ENCODE measurements at regions not wholly inside any gene's neighbourhood (a gene's known extent, or its start where the extent isn't known, plus 50 kb on each side); places are given as distances from the start of the nearest gene placed in this dataset.

- no peaks in the 10 kb centered on the region for H3K4me1 ChIP-seq (ENCODE audit: low read depth)
- H3K4me3 ChIP-seq, result no peak overlapping the region
- DNase-seq, result no peak
- ATAC-seq, result no peak
- intact Hi-C loops (cut with DNase I, micrococcal nuclease), result no loop called here
- no peaks in the 10 kb centered on the region for H3K9me3 ChIP-seq
- no peak for TF ChIP-seq CTCF (IDR thresholded peaks at IDR 0.05)
- no peaks in the 10 kb centered on the region for H3K36me3 ChIP-seq (ENCODE audit: low read depth)
Observed at GRCh38 chr11:110873975-110874374, 161.7 kb upstream of the ARHGAP20 start.

GRCh38 chr11:110870816-110871522, 158.7 kb upstream of the ARHGAP20 start:
- intact Hi-C loops (cut with DNase I, micrococcal nuclease), result no loop called here
- Histone ChIP-seq H3K4me3 (no peak overlapping the region), H3K9me3 (no peaks in the 10 kb centered on the region), H3K36me3 (ENCODE audit: low read depth) (no peaks in the 10 kb centered on the region), H3K4me1 (ENCODE audit: low read depth) (no peaks in the 10 kb centered on the region)
- TF ChIP-seq CTCF (IDR thresholded peaks at IDR 0.05), result no peak
- ATAC-seq, result no peak
- no peak for DNase-seq

GRCh38 chr11:110867951-110868350, 155.7 kb upstream of the ARHGAP20 start:
- TF ChIP-seq CTCF (IDR thresholded peaks at IDR 0.05), result no peak
- Histone ChIP-seq H3K9me3 (no peaks in the 10 kb centered on the region), H3K36me3 (ENCODE audit: low read depth) (no peaks in the 10 kb centered on the region), H3K4me1 (ENCODE audit: low read depth) (no peaks in the 10 kb centered on the region), H3K4me3 (no peak overlapping the region)
- intact Hi-C loops (cut with DNase I, micrococcal nuclease), result no loop called here
- DNase-seq (no peak), ATAC-seq (no peak)

- H3K4me1 ChIP-seq (ENCODE audit: low read depth), result no peaks in the 10 kb centered on the region
- no peak for TF ChIP-seq CTCF (IDR thresholded peaks at IDR 0.05)
- H3K4me3 ChIP-seq, result no peak overlapping the region
- no peaks in the 10 kb centered on the region for H3K36me3 ChIP-seq (ENCODE audit: low read depth)
- DNase-seq (no peak), ATAC-seq (no peak)
- intact Hi-C loops (cut with DNase I, micrococcal nuclease), result no loop called here
- H3K9me3 ChIP-seq, result no peaks in the 10 kb centered on the region
Observed at GRCh38 chr11:110866081-110866480, 153.8 kb upstream of the ARHGAP20 start.

GRCh38 chr11:110862407-110862806, 150.2 kb upstream of the ARHGAP20 start:
- Histone ChIP-seq H3K4me3 (no peak overlapping the region), H3K4me1 (ENCODE audit: low read depth) (no peaks in the 10 kb centered on the region), H3K9me3 (no peaks in the 10 kb centered on the region), H3K36me3 (ENCODE audit: low read depth) (no peaks in the 10 kb centered on the region)
- DNase-seq, result no peak
- intact Hi-C loops (cut with DNase I, micrococcal nuclease), result no loop called here
- no peak for ATAC-seq
- TF ChIP-seq CTCF (IDR thresholded peaks at IDR 0.05), result no peak

- no peaks in the 10 kb centered on the region for H3K9me3 ChIP-seq
- DNase-seq (no peak), ATAC-seq (no peak)
- H3K36me3 ChIP-seq (ENCODE audit: low read depth), result no peaks in the 10 kb centered on the region
- no peak overlapping the region for H3K4me3 ChIP-seq
- no peak for TF ChIP-seq CTCF (IDR thresholded peaks at IDR 0.05)
- no peaks in the 10 kb centered on the region for H3K4me1 ChIP-seq (ENCODE audit: low read depth)
- intact Hi-C loops (cut with DNase I, micrococcal nuclease), result no loop called here
Observed at GRCh38 chr11:110860461-110860860, 148.2 kb upstream of the ARHGAP20 start.
